WERI-Rb-1 (cell line): ENCODE measurements at regions not wholly inside any gene's neighbourhood (a gene's known extent, or its start where the extent isn't known, plus 50 kb on each side); places are given as distances from the start of the nearest gene placed in this dataset.

Experiments used
- DNase-seq: peaks from one replicate; pipeline ENCODE4 v3.0.0-alpha.2; 2020
- H3K27ac ChIP-seq: fragments of 250-450 bp; sonication (Bioruptor Pico); 2 replicates; pipeline ENCODE4 v1.5.1; 2020; ENCODE audit warnings: mild to moderate bottlenecking, moderate library complexity
- H3K27me3 ChIP-seq: fragments of 250-450 bp; sonication (Bioruptor Pico); 2 replicates; pipeline ENCODE4 v1.5.1; 2021; ENCODE audit warnings: mild to moderate bottlenecking, low read depth, moderate library complexity; ENCODE audit not compliant: insufficient read depth, severe bottlenecking
- H3K36me3 ChIP-seq: fragments of 250-450 bp; sonication (Bioruptor Pico); 2 replicates; pipeline ENCODE4 v1.5.1; 2020; ENCODE audit warnings: mild to moderate bottlenecking, moderate library complexity
- H3K4me3 ChIP-seq: 2 replicates; pipeline ENCODE4 v1.5.1; 2011; ENCODE audit warnings: low read depth, mild to moderate bottlenecking, control low read depth, low read length
- H3K9me3 ChIP-seq: fragments of 250-450 bp; sonication (Bioruptor Pico); 2 replicates; pipeline ENCODE4 v1.5.1; 2021; ENCODE audit warnings: mild to moderate bottlenecking, moderate library complexity; ENCODE audit not compliant: severe bottlenecking
- CTCF ChIP-seq: IDR thresholded peaks from 2 replicates; pipeline ENCODE4 v1.5.1; 2011; ENCODE audit warnings: low read depth, mild to moderate bottlenecking, control low read depth, inconsistent platforms, low read length

- Histone ChIP-seq H3K9me3 (no peaks in the 10 kb centered on the region), H3K4me3 (no peak overlapping the region), H3K36me3 (no peaks in the 10 kb centered on the region), H3K27ac (no peak overlapping the region), H3K27me3 (no peaks in the 10 kb centered on the region)
- no peak for DNase-seq
- no peak for TF ChIP-seq CTCF
These were observed 161.4 kb upstream of the KCNJ16 start for GRCh38 chr17:69913616-69914015.

- H3K36me3 ChIP-seq: no peaks in the 10 kb centered on the region
- no peak for TF ChIP-seq CTCF
- no peaks in the 10 kb centered on the region for H3K27me3 ChIP-seq
- no peak for DNase-seq
- no peaks in the 10 kb centered on the region for H3K9me3 ChIP-seq
- no peak overlapping the region for H3K4me3 ChIP-seq
- H3K27ac ChIP-seq: no peak overlapping the region
These were observed 160.5 kb upstream of the KCNJ16 start for GRCh38 chr17:69914520-69914919.

DNA sequence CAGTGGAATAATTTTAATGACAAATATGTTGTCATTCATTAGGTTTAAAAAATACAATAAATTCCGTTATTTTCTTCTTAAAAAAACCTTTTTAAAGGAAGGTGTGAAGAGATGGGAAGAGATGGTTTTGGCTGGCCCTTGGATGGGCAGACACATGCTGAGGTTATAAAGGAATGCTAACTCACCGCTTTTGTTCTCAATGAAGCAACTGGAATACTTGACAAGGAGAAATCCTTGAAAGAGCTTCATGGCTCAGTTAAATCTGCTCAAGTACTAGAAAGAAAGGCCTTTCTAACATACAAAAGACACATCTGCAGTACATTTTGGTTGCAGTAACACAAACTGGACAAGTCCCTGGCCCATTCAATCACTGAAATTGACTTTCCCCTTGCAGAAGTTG is 158.3 kb upstream of the KCNJ16 start:
- H3K27ac ChIP-seq: no peak overlapping the region
- no peaks in the 10 kb centered on the region for H3K9me3 ChIP-seq
- TF ChIP-seq CTCF: no peak
- no peak for DNase-seq
- H3K36me3 ChIP-seq: no peaks in the 10 kb centered on the region
- H3K27me3 ChIP-seq: no peaks in the 10 kb centered on the region
- no peak overlapping the region for H3K4me3 ChIP-seq

DNA sequence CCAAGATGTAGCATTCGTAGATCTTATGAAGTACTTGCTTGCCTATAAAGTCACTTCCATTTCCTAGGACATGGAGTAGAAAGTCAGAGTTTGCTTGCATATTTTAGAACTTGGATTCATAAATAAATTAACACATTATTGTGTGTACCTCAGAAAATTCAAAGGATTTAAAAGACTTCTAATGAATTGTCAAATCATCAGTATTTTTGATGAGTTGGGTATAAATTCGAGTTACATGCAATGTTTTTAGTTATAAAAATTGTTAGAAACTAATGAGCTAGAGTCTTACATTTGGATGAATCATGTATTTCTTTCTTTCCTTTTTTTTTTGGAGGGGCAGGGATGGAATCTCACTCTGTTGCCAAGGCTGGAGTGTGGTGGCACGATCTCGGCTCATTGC is 156.9 kb upstream of the KCNJ16 start:
- H3K4me3 ChIP-seq: no peak overlapping the region
- no peaks in the 10 kb centered on the region for H3K36me3 ChIP-seq
- no peak overlapping the region for H3K27ac ChIP-seq
- no peak for DNase-seq
- no peaks in the 10 kb centered on the region for H3K9me3 ChIP-seq
- no peak for TF ChIP-seq CTCF
- H3K27me3 ChIP-seq: no peaks in the 10 kb centered on the region

GRCh38 chr17:69919789-69920188 is 155.2 kb upstream of the KCNJ16 start:
- no peak for TF ChIP-seq CTCF
- no peak for DNase-seq
- Histone ChIP-seq H3K4me3 (no peak overlapping the region), H3K9me3 (no peaks in the 10 kb centered on the region), H3K27ac (no peak overlapping the region), H3K27me3 (no peaks in the 10 kb centered on the region), H3K36me3 (no peaks in the 10 kb centered on the region)

GRCh38 chr17:69921046-69921445 is 154.0 kb upstream of the KCNJ16 start:
- Histone ChIP-seq H3K9me3 (no peaks in the 10 kb centered on the region), H3K36me3 (no peaks in the 10 kb centered on the region), H3K27ac (no peak overlapping the region), H3K4me3 (no peak overlapping the region), H3K27me3 (no peaks in the 10 kb centered on the region)
- DNase-seq: no peak
- TF ChIP-seq CTCF: no peak
